ENCODE measurements at regions not wholly inside any gene's neighbourhood (a gene's known extent, or its start where the extent isn't known, plus 50 kb on each side); places are given as distances from the start of the nearest gene placed in this dataset.

- H4K20me1 ChIP-seq (ENCODE audit: control insufficient read depth, extremely low read depth, insufficient read depth, low read length): no peaks in the 10 kb centered on the region
- DNase-seq (ENCODE audit: low read depth in 2 of 2): no peak
These were observed 178.8 kb upstream of the MMADHC start for GRCh38 chr2:149766339-149766738.

GRCh38 chr2:149765636-149766035 lies 178.1 kb upstream of the MMADHC start:
- no peak for TF ChIP-seq EZH2 (IDR thresholded peaks at IDR 0.05; ENCODE audit: low read length, missing control alignments)
- TF ChIP-seq CTCF (conservative IDR thresholded peaks at IDR 0.05 in 1 of 2, IDR thresholded peaks at IDR 0.05 in 1 of 2; ENCODE audit: low read depth in 1 of 2, low read length in 2 of 2): no peak
- Histone ChIP-seq H4K20me1 (ENCODE audit: control insufficient read depth, extremely low read depth, insufficient read depth, low read length) (no peaks in the 10 kb centered on the region), H3K27me3 (ENCODE audit: control insufficient read depth, insufficient read depth, low read length) (no peaks in the 10 kb centered on the region), H3K9me3 (ENCODE audit: control insufficient read depth, insufficient read depth, low read depth, low read length) (no peaks in the 10 kb centered on the region), H2AFZ (ENCODE audit: low read length) (no peak overlapping the region), H3K79me2 (ENCODE audit: control insufficient read depth, insufficient read depth, low read length) (no peaks in the 10 kb centered on the region), H3K9ac (ENCODE audit: insufficient read depth, low read length) (no peak overlapping the region), H3K36me3 (ENCODE audit: control insufficient read depth, insufficient read depth, low read length) (no peaks in the 10 kb centered on the region), H3K27ac (ENCODE audit: insufficient read depth, low read length) (no peak overlapping the region), H3K4me2 (ENCODE audit: extremely low read depth, insufficient read depth, low read length) (no peak overlapping the region), H3K4me1 (ENCODE audit: control insufficient read depth, extremely low read depth, insufficient read depth, low read length) (peaks cover 2% of the 10 kb centered on the region), H3K4me3 (replicated peaks in 1 of 4; ENCODE audit: control extremely low read depth in 1 of 4, insufficient read depth in 1 of 4, low read depth in 3 of 4, low read length in 4 of 4) (no peak overlapping the region)
- DNase-seq (ENCODE audit: low read depth in 2 of 2): no peak

More at GRCh38 chr2:149766339-149766738, 178.8 kb upstream of the MMADHC start:
- Histone ChIP-seq H3K4me2 (ENCODE audit: extremely low read depth, insufficient read depth, low read length) (no peak overlapping the region), H3K36me3 (ENCODE audit: control insufficient read depth, insufficient read depth, low read length) (no peaks in the 10 kb centered on the region), H3K27me3 (ENCODE audit: control insufficient read depth, insufficient read depth, low read length) (no peaks in the 10 kb centered on the region), H3K9me3 (ENCODE audit: control insufficient read depth, insufficient read depth, low read depth, low read length) (no peaks in the 10 kb centered on the region), H3K79me2 (ENCODE audit: control insufficient read depth, insufficient read depth, low read length) (no peaks in the 10 kb centered on the region), H3K4me3 (replicated peaks in 1 of 4; ENCODE audit: control extremely low read depth in 1 of 4, insufficient read depth in 1 of 4, low read depth in 3 of 4, low read length in 4 of 4) (no peak overlapping the region), H3K27ac (ENCODE audit: insufficient read depth, low read length) (no peak overlapping the region), H2AFZ (ENCODE audit: low read length) (no peak overlapping the region), H3K9ac (ENCODE audit: insufficient read depth, low read length) (no peak overlapping the region), H3K4me1 (ENCODE audit: control insufficient read depth, extremely low read depth, insufficient read depth, low read length) (peaks cover 2% of the 10 kb centered on the region)
- TF ChIP-seq EZH2 (IDR thresholded peaks at IDR 0.05; ENCODE audit: low read length, missing control alignments) (no peak), CTCF (conservative IDR thresholded peaks at IDR 0.05 in 1 of 2, IDR thresholded peaks at IDR 0.05 in 1 of 2; ENCODE audit: low read depth in 1 of 2, low read length in 2 of 2) (no peak)

GRCh38 chr2:149765003-149765402 lies 177.4 kb upstream of the MMADHC start:
- TF ChIP-seq EZH2 (IDR thresholded peaks at IDR 0.05; ENCODE audit: low read length, missing control alignments): no peak
- no peak for TF ChIP-seq CTCF (conservative IDR thresholded peaks at IDR 0.05 in 1 of 2, IDR thresholded peaks at IDR 0.05 in 1 of 2; ENCODE audit: low read depth in 1 of 2, low read length in 2 of 2)
- no peaks in the 10 kb centered on the region for H3K9me3 ChIP-seq (ENCODE audit: control insufficient read depth, insufficient read depth, low read depth, low read length)
- DNase-seq (ENCODE audit: low read depth in 2 of 2): no peak
- H4K20me1 ChIP-seq (ENCODE audit: control insufficient read depth, extremely low read depth, insufficient read depth, low read length): no peaks in the 10 kb centered on the region
- no peak overlapping the region for H3K9ac ChIP-seq (ENCODE audit: insufficient read depth, low read length)
- no peaks in the 10 kb centered on the region for H3K36me3 ChIP-seq (ENCODE audit: control insufficient read depth, insufficient read depth, low read length)
- no peaks in the 10 kb centered on the region for H3K27me3 ChIP-seq (ENCODE audit: control insufficient read depth, insufficient read depth, low read length)
- no peak overlapping the region for H2AFZ ChIP-seq (ENCODE audit: low read length)
- H3K4me2 ChIP-seq (ENCODE audit: extremely low read depth, insufficient read depth, low read length): no peak overlapping the region
- H3K27ac ChIP-seq (ENCODE audit: insufficient read depth, low read length): no peak overlapping the region
- H3K4me1 ChIP-seq (ENCODE audit: control insufficient read depth, extremely low read depth, insufficient read depth, low read length): peaks cover 2% of the 10 kb centered on the region
- H3K79me2 ChIP-seq (ENCODE audit: control insufficient read depth, insufficient read depth, low read length): no peaks in the 10 kb centered on the region
- no peak overlapping the region for H3K4me3 ChIP-seq (replicated peaks in 1 of 4; ENCODE audit: control extremely low read depth in 1 of 4, insufficient read depth in 1 of 4, low read depth in 3 of 4, low read length in 4 of 4)

Data from fibroblast of lung (primary cell).